NB4 (cell line): ENCODE measurements at regions not wholly inside any gene's neighbourhood (a gene's known extent, or its start where the extent isn't known, plus 50 kb on each side); places are given as distances from the start of the nearest gene placed in this dataset.
"Not testable (repeated sequence)": the region's sequence is repeated elsewhere in the genome, so short reads cannot be mapped to it uniquely, and the experiment has no call there.

Source experiments
- DNase-seq: peaks from one replicate; pipeline ENCODE4 v3.0.0; 2010; ENCODE audit warnings: low read depth
- H3K4me3 ChIP-seq: one replicate; pipeline ENCODE4 v1.5.1; 2011; ENCODE audit warnings: mild to moderate bottlenecking, low read depth, low read length, moderate library complexity
- MYC ChIP-seq: IDR thresholded peaks from 2 replicates; pipeline ENCODE4 v1.6.1; 2011; ENCODE audit warnings: low read depth, low read length
- POLR2A ChIP-seq: IDR thresholded peaks from 2 replicates; pipeline ENCODE4 v1.6.1; 2011; ENCODE audit warnings: mild to moderate bottlenecking; ENCODE audit not compliant: insufficient read length; ENCODE audit errors: extremely low read depth
- TF ChIP-seq, protein P1 (sequence below): IDR thresholded peaks from 2 replicates; pipeline ENCODE4 v1.6.1; 2011; ENCODE audit warnings: low read depth, low read length
- TF ChIP-seq, protein P2 (sequence below): IDR thresholded peaks from one replicate; pipeline ENCODE4 v1.5.1; 2012; ENCODE audit warnings: low read depth, low read length

DNA sequence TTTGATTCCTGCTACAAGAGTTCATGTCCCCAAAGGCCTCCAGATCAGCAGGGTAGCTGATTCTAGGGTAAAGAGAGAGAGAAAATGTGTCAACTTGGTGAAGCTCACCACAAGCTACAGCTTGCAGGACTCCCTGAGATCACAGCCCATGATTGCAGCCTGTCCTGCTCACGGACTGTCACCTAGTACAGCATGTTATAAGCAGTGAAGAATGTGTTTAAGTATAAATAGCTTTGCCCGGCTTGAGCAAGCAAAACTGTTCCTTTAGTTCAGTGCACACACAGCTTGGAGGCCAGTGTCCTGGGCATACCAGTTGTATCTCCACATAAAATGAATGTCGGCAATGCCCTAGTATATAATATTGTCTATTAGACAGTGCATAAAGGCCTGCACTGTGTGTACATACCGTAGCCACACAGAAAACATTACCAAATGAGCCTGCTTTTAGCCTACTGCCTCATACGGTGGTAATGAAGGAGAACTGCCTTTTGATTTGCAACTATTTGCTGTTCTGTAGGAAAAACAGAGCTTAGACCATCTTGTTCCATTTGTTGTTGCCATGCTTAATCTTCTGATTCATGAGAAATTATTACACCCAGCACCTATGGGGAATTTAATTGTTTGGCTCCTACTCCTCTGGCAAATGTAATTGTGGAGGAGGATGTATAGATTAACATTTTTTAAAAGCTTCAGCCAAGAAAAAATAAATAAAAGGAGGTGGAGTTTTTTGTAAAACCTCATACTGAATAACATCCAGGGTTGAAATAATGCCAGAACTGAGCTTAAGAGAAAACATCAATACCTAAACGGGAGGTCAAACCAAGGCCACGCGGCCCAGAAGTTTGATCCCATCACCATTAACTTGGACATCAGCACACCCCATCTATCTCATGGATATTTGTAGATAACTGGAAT, 108.1 kb upstream of the G2E3 start:
- no peak for DNase-seq
- H3K4me3 ChIP-seq: no peak overlapping the region
- TF ChIP-seq POLR2A (no peak), MYC (no peak)
- TF ChIP-seq, protein P1, sequence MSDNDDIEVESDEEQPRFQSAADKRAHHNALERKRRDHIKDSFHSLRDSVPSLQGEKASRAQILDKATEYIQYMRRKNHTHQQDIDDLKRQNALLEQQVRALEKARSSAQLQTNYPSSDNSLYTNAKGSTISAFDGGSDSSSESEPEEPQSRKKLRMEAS: no peak
- TF ChIP-seq, protein P2, sequence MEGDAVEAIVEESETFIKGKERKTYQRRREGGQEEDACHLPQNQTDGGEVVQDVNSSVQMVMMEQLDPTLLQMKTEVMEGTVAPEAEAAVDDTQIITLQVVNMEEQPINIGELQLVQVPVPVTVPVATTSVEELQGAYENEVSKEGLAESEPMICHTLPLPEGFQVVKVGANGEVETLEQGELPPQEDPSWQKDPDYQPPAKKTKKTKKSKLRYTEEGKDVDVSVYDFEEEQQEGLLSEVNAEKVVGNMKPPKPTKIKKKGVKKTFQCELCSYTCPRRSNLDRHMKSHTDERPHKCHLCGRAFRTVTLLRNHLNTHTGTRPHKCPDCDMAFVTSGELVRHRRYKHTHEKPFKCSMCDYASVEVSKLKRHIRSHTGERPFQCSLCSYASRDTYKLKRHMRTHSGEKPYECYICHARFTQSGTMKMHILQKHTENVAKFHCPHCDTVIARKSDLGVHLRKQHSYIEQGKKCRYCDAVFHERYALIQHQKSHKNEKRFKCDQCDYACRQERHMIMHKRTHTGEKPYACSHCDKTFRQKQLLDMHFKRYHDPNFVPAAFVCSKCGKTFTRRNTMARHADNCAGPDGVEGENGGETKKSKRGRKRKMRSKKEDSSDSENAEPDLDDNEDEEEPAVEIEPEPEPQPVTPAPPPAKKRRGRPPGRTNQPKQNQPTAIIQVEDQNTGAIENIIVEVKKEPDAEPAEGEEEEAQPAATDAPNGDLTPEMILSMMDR: no peak

DNA sequence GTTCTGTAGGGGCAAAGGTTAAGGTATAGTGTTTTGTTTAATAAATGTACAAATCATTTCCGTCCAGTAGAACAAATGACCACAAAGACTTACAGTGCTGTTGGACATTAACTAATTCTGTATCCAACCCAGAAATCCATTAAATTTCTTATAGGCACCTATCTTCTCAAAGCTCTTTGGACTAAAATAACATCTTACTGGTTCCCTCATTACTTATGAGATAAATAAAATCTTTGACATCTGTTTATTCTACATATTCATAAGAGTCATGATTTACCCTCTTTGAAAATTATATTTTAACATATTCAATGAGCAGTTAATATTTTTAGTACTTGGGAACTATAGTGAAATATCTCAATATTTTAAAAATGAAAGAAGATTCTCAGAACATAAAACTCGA, 102.7 kb upstream of the G2E3 start:
- DNase-seq: no peak
- TF ChIP-seq, protein P1: no peak
- TF ChIP-seq, protein P2: no peak
- no peak for TF ChIP-seq MYC
- TF ChIP-seq POLR2A: no peak
- no peak overlapping the region for H3K4me3 ChIP-seq

DNA sequence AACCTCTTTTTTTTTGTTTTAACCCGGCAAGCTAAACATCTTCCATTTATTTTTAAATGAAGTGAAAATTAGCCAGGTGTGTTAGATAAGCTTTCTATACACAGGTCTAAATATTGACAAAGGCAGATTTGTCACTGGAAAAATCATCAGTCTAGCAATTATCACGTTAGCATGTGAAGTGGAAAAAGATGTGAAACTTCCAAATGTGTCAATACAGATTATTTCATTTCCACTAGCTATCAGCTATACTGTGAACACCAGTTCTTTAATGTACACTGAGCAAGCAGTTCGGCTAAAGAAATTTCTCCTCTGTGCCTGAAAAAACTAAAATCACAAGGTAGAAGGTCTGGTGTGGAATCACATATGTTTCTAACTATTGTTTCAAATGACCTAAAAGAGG, 96.6 kb upstream of the G2E3 start:
- DNase-seq: no peak
- TF ChIP-seq POLR2A (no peak), MYC (no peak)
- TF ChIP-seq, protein P2: no peak
- TF ChIP-seq, protein P1: no peak
- H3K4me3 ChIP-seq: no peak overlapping the region

DNA sequence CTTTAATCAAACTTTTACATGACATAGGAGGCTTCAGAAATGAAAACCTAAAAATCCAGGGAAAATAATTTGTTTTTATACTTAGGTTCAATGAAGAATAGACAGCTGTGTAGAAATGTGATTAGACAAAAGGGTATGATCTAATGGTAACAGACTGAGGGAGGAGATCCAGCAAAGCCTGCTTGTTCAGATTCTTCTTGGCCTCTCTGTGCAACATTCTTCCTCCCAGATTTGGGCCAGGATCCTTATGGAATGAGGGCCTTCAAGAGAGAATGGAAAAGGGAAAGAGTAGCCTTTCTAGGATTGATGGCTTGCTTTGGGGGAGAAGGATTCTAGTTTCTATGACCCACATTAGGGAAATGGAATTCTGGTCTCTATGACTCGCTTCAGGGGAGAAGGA, 94.5 kb upstream of the G2E3 start:
- no peak overlapping the region for H3K4me3 ChIP-seq
- no peak for DNase-seq
- TF ChIP-seq MYC (no peak), POLR2A (no peak)
- TF ChIP-seq, protein P1: no peak
- TF ChIP-seq, protein P2: no peak

DNA sequence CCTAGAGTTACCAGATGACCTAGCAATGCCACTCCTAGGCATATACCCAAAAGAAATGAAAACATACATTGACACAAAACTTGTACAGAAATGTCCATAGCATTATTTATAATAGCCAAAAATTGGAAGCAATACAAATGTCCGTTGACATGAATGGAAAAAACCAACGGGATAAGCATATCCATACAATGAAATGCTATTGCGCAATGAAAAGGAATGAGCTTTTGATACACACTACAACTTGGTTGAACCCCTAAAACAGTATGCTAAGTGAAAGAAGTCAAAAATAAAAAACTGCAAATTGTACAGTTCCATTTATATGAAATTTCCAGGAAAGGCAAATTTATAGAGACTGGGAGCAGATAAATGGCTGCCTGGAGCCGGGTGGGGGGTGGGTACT, 90.6 kb upstream of the G2E3 start:
- no peak overlapping the region for H3K4me3 ChIP-seq
- DNase-seq: no peak
- TF ChIP-seq, protein P1: no peak
- TF ChIP-seq, protein P2: no peak
- TF ChIP-seq POLR2A (no peak), MYC (no peak)

DNA sequence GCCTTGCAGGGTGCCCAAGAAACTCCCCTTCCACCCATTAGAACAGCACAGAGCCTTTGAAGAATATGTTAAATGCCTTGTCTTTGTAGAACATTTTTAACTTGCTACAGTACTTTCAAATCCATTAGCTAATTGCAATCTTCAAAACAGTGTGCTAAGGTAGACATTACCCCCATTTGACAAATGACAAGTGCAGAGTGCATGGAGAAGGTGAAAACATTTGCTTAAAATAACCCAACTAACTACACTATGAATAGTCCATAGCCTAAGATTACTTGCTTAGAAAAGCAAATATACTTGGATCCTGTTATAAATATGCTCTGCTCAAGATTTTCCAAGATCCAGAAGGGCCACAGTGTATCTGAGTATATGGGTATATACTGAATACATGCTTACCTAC, 87.0 kb upstream of the G2E3 start:
- no peak for DNase-seq
- no peak overlapping the region for H3K4me3 ChIP-seq
- TF ChIP-seq, protein P1: no peak
- TF ChIP-seq POLR2A (no peak), MYC (no peak)
- TF ChIP-seq, protein P2: no peak

DNA sequence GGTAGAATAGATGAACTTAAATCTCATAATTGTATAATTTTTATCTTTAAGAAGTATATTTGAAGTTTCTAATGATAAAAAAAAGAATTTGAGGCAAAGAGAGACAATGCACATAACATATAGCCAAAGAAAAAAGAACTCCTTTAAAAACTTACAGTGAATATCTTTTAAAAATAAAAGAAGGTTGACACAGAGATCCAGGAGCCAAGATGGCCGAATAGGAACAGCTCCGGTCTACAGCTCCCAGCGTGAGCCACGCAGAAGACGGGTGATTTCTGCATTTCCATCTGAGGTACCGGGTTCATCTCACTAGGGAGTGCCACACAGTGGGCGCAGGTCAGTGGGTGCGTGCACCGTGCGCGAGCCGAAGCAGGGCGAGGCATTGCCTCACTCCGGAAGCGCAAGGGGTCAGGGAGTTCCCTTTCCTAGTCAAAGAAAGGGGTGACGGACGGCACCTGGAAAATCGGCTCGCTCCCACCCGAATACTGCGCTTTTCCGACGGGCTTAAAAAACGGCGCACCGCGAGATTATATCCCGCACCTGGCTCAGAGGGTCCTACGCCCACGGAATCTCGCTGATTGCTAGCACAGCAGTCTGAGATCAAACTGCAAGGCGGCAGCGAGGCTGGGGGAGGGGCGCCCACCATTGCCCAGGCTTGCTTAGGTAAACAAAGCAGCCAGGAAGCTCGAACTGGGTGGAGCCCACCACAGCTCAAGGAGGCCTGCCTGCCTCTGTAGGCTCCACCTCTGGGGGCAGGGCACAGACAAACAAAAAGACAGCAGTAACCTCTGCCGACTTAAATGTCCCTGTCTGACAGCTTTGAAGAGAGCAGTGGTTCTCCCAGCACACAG, 84.9 kb upstream of the G2E3 start:
- not testable (repeated sequence) for DNase-seq, H3K4me3 ChIP-seq
